PC-3 (cell line): ENCODE measurements at regions not wholly inside any gene's neighbourhood (a gene's known extent, or its start where the extent isn't known, plus 50 kb on each side); places are given as distances from the start of the nearest gene placed in this dataset.

Source experiments
- ATAC-seq: fragments of 200-7000 bp; cut with Tn5 transposase; 2 replicates; pipeline ENCODE4 v1.9.1; 2020; ENCODE audit warnings: mild to moderate bottlenecking, moderate library complexity
- BruUV-seq: library from RNA; stranded (reverse); fragments of 400-500 nt; replicated peaks from 2 replicates; lab custom pipeline; 2021; lab: Mats Ljungman, UMichigan
- CTCF ChIA-PET: fragments of 300-600 bp; sonication (Branson Sonifier 250); formaldehyde crosslinking; loops from one replicate; lab custom pipeline; 2022; ENCODE audit warnings: antibody characterized with exemption; lab: Charles Lee
- POLR2A ChIA-PET: fragments of 300-600 bp; sonication (Branson Sonifier 250); formaldehyde crosslinking; loops from one replicate; lab custom pipeline; 2022; ENCODE audit warnings: antibody characterized with exemption; ENCODE audit not compliant: unreplicated experiment; lab: Charles Lee
- DNase-seq: peaks from one replicate; pipeline ENCODE4 v3.0.0-alpha.2; 2015
- H2AFZ ChIP-seq: fragments of 300-600 bp; sonication (generic); 2 replicates; pipeline ENCODE4 v1.6.0; 2016; ENCODE audit warnings: antibody characterized with exemption, low read length
- H3F3A ChIP-seq: fragments of 300-600 bp; sonication (generic); one replicate; pipeline ENCODE4 v1.6.0; 2017; ENCODE audit warnings: antibody characterized with exemption, low read length, control low read depth, mild to moderate bottlenecking; ENCODE audit not compliant: unreplicated experiment
- H3K27ac ChIP-seq: fragments of 300-600 bp; sonication (generic); 2 replicates; pipeline ENCODE4 v1.5.1; 2016; ENCODE audit warnings: mild to moderate bottlenecking, low read length
- H3K27me3 ChIP-seq: fragments of 300-600 bp; sonication (generic); 2 replicates; pipeline ENCODE4 v1.6.1; 2016; ENCODE audit warnings: low read length, mixed read lengths
- H3K36me3 ChIP-seq: fragments of 300-600 bp; sonication (generic); 2 replicates; pipeline ENCODE4 v1.6.1; 2016; ENCODE audit warnings: low read depth, mixed run types, low read length, mixed read lengths
- H3K4me1 ChIP-seq: fragments of 300-600 bp; sonication (generic); 2 replicates; pipeline ENCODE4 v1.5.1; 2016; ENCODE audit warnings: low read length; ENCODE audit not compliant: insufficient read depth
- H3K4me2 ChIP-seq: fragments of 300-600 bp; sonication (generic); 2 replicates; pipeline ENCODE4 v1.6.0; 2016; ENCODE audit warnings: low read length
- H3K4me3 ChIP-seq: fragments of 300-600 bp; sonication (generic); 2 replicates; pipeline ENCODE4 v1.5.1; 2016; ENCODE audit warnings: mild to moderate bottlenecking, low read length, mixed read lengths
- H3K79me2 ChIP-seq: fragments of 300-600 bp; sonication (generic); 2 replicates; pipeline ENCODE4 v1.6.1; 2017; ENCODE audit warnings: low read length, mixed read lengths
- H3K9ac ChIP-seq: fragments of 300-600 bp; sonication (generic); 2 replicates; pipeline ENCODE4 v1.6.0; 2016; ENCODE audit warnings: mild to moderate bottlenecking, low read length
- H3K9me2 ChIP-seq: fragments of 300-600 bp; sonication (generic); replicated peaks from 2 replicates; pipeline ENCODE4 v1.6.1; 2016; ENCODE audit warnings: mixed run types, low read length, mixed read lengths
- H3K9me3 ChIP-seq: fragments of 300-600 bp; sonication (generic); 2 replicates; pipeline ENCODE4 v1.6.1; 2016; ENCODE audit warnings: low read length, mixed read lengths
- H4K20me1 ChIP-seq: fragments of 300-600 bp; sonication (generic); 2 replicates; pipeline ENCODE4 v1.6.1; 2016; ENCODE audit warnings: low read length, mixed read lengths
- CTCF ChIP-seq: fragments of 300-600 bp; sonication (generic); conservative IDR thresholded peaks from 2 replicates; pipeline ENCODE4 v1.5.1; 2017; ENCODE audit warnings: antibody characterized with exemption, low read depth, mild to moderate bottlenecking, low read length
- EZH2 ChIP-seq: fragments of 300-600 bp; sonication (generic); IDR thresholded peaks from one replicate; pipeline ENCODE4 v1.6.1; 2017; ENCODE audit warnings: antibody characterized with exemption, mild to moderate bottlenecking, low read length; ENCODE audit not compliant: unreplicated experiment
- EZH2phosphoT487 ChIP-seq: fragments of 300-600 bp; sonication (generic); IDR thresholded peaks from 2 replicates; pipeline ENCODE4 v1.6.1; 2018; ENCODE audit warnings: mild to moderate bottlenecking, antibody characterized with exemption, low read length, borderline replicate concordance
- intact Hi-C: fragments of 100-400 bp; cut with micrococcal nuclease; formaldehyde crosslinking; loops from 2 replicates; pipeline ENCODE4 v1.9.0; 2023

GRCh38 chr3:18650731-18651130, 225.6 kb upstream of the SATB1 start:
- Histone ChIP-seq H3K79me2 (no peaks in the 10 kb centered on the region), H3K9me2 (no peaks in the 10 kb centered on the region), H3K4me3 (no peak overlapping the region), H3F3A (no peaks in the 10 kb centered on the region), H3K27ac (no peak overlapping the region), H3K27me3 (no peaks in the 10 kb centered on the region), H3K9me3 (no peaks in the 10 kb centered on the region), H4K20me1 (no peaks in the 10 kb centered on the region), H3K9ac (no peak overlapping the region), H3K36me3 (no peaks in the 10 kb centered on the region), H3K4me1 (no peaks in the 10 kb centered on the region), H3K4me2 (no peak overlapping the region), H2AFZ (no peak overlapping the region)
- ATAC-seq (no peak), DNase-seq (no peak)
- intact Hi-C loops = no loop called here
- ChIA-PET CTCF (no interaction called here), POLR2A (no interaction called here)
- BruUV-seq = no TSS peak
- TF ChIP-seq EZH2phosphoT487 (no peak), CTCF (no peak), EZH2 (no peak)

- CTCF ChIA-PET = no interaction called here
- H3K36me3 ChIP-seq = no peaks in the 10 kb centered on the region
- BruUV-seq = no TSS peak
- H3K79me2 ChIP-seq = no peaks in the 10 kb centered on the region
- no peaks in the 10 kb centered on the region for H3K27me3 ChIP-seq
- TF ChIP-seq EZH2 = no peak
- no peaks in the 10 kb centered on the region for H3K4me1 ChIP-seq
- H3K9me2 ChIP-seq = no peaks in the 10 kb centered on the region
- no peak overlapping the region for H2AFZ ChIP-seq
- H3F3A ChIP-seq = no peaks in the 10 kb centered on the region
- no peak overlapping the region for H3K27ac ChIP-seq
- no peaks in the 10 kb centered on the region for H4K20me1 ChIP-seq
- ATAC-seq (no peak), DNase-seq (no peak)
- no peaks in the 10 kb centered on the region for H3K9me3 ChIP-seq
- POLR2A ChIA-PET = no interaction called here
- no peak overlapping the region for H3K4me3 ChIP-seq
- H3K9ac ChIP-seq = no peak overlapping the region
- no peak overlapping the region for H3K4me2 ChIP-seq
- intact Hi-C loops = no loop called here
Measured at GRCh38 chr3:18649666-18650363, 224.7 kb upstream of the SATB1 start.

- TF ChIP-seq EZH2 (no peak), CTCF (no peak), EZH2phosphoT487 (no peak)
- Histone ChIP-seq H3K9ac (no peak overlapping the region), H3F3A (no peaks in the 10 kb centered on the region), H3K27me3 (no peaks in the 10 kb centered on the region), H3K4me1 (no peaks in the 10 kb centered on the region), H3K9me3 (no peaks in the 10 kb centered on the region), H3K79me2 (no peaks in the 10 kb centered on the region), H3K4me2 (no peak overlapping the region), H3K36me3 (no peaks in the 10 kb centered on the region), H4K20me1 (no peaks in the 10 kb centered on the region), H3K4me3 (no peak overlapping the region), H2AFZ (no peak overlapping the region), H3K9me2 (no peaks in the 10 kb centered on the region), H3K27ac (no peak overlapping the region)
- CTCF ChIA-PET = interaction anchor here (0.6 kb wide), 1 partner anchor 198 kb away, joined by 7 read pairs; no protein-coding TSS in a partner anchor
- DNase-seq (no peak), ATAC-seq (no peak)
- intact Hi-C loops = no loop called here
- POLR2A ChIA-PET = no interaction called here
- BruUV-seq = no TSS peak
Measured at GRCh38 chr3:18648868-18649462, 223.8 kb upstream of the SATB1 start.
